Panc1 (cell line): ENCODE measurements at regions not wholly inside any gene's neighbourhood (a gene's known extent, or its start where the extent isn't known, plus 50 kb on each side); places are given as distances from the start of the nearest gene placed in this dataset.

Experiments
- ATAC-seq: fragments of 200-7000 bp; cut with Tn5 transposase; 2 replicates; pipeline ENCODE4 v1.9.1; 2020; ENCODE audit warnings: mild to moderate bottlenecking, moderate library complexity
- BruUV-seq: library from RNA; stranded (reverse); fragments of 400-500 nt; replicated peaks from 2 replicates; lab custom pipeline; 2021; lab: Mats Ljungman, UMichigan
- CTCF ChIA-PET: fragments of 300-600 bp; sonication (Branson Sonifier 250); formaldehyde crosslinking; loops from one replicate; lab custom pipeline; 2022; ENCODE audit warnings: antibody characterized with exemption; lab: Charles Lee
- POLR2A ChIA-PET: fragments of 300-600 bp; sonication (Branson Sonifier 250); formaldehyde crosslinking; loops from one replicate; lab custom pipeline; 2022; ENCODE audit warnings: antibody characterized with exemption; lab: Charles Lee
- DNase-seq: peaks from one replicate; pipeline ENCODE4 v3.0.0-alpha.2; 2010; ENCODE audit warnings: low read depth, low spot score
- H3K27ac ChIP-seq: 2 replicates; pipeline ENCODE4 v1.5.1; 2011; ENCODE audit warnings: mild to moderate bottlenecking, low read length, inconsistent platforms
- H3K27me3 ChIP-seq: fragments of 200-500 bp; sonication (Bioruptor generic); 2 replicates; pipeline ENCODE4 v1.6.0; 2014; ENCODE audit warnings: low read length, inconsistent platforms; ENCODE audit not compliant: control insufficient read depth, insufficient read depth
- H3K36me3 ChIP-seq: fragments of 200-500 bp; sonication (Bioruptor generic); 2 replicates; pipeline ENCODE4 v1.5.1; 2014; ENCODE audit warnings: inconsistent platforms, mild to moderate bottlenecking, low read length, moderate library complexity; ENCODE audit not compliant: control insufficient read depth, insufficient read depth
- H3K4me1 ChIP-seq: 2 replicates; pipeline ENCODE4 v1.5.1; 2011; ENCODE audit warnings: inconsistent platforms, mild to moderate bottlenecking, low read length, moderate library complexity; ENCODE audit not compliant: control insufficient read depth, insufficient read depth
- H3K4me3 ChIP-seq, 2 experiments: 2 replicates each; pipeline ENCODE4 v1.5.1; 2011 to 2012; ENCODE audit warnings: low read depth in 2 of 2, low read length in 2 of 2, mild to moderate bottlenecking in 2 of 2, inconsistent platforms in 1 of 2, moderate library complexity in 1 of 2
- H3K9me3 ChIP-seq: fragments of 200-500 bp; sonication (Bioruptor generic); 2 replicates; pipeline ENCODE4 v1.5.1; 2014; ENCODE audit warnings: low read depth, mild to moderate bottlenecking, inconsistent platforms, low read length, moderate library complexity; ENCODE audit not compliant: control insufficient read depth, insufficient read depth
- CTCF ChIP-seq: fragments of 450-650 bp; IDR thresholded peaks from 2 replicates; pipeline ENCODE4 v1.5.1; 2017; ENCODE audit warnings: mild to moderate bottlenecking
- POLR2AphosphoS5 ChIP-seq: IDR thresholded peaks from 2 replicates; pipeline ENCODE4 v1.6.1; 2012; ENCODE audit warnings: mild to moderate bottlenecking, low read depth, low read length, moderate library complexity
- REST ChIP-seq, 2 experiments: IDR thresholded peaks; 2 replicates each; pipeline ENCODE4 v1.6.1; 2011 to 2012; ENCODE audit warnings: low read depth in 2 of 2, control low read depth in 1 of 2, low read length in 1 of 2, mild to moderate bottlenecking in 1 of 2, moderate library complexity in 1 of 2; ENCODE audit not compliant: insufficient read depth in 1 of 2
- SIN3A ChIP-seq: IDR thresholded peaks from 2 replicates; pipeline ENCODE4 v1.6.1; 2012; ENCODE audit warnings: low read depth, mild to moderate bottlenecking, low read length, moderate library complexity, borderline replicate concordance; ENCODE audit not compliant: insufficient read depth
- TCF7L2 ChIP-seq: IDR thresholded peaks from 2 replicates; pipeline ENCODE4 v1.6.1; 2011; ENCODE audit warnings: mild to moderate bottlenecking, low read depth, low read length, inconsistent platforms
- in situ Hi-C: cut with HindIII; loops from 2 replicates; pipeline ENCODE4 v1.10.0; 2016; ENCODE audit warnings: low sequenced_read_pairs, low pct_unique_long_range_greater_than_20kb
- intact Hi-C: fragments of 100-400 bp; cut with micrococcal nuclease; formaldehyde crosslinking; loops from one replicate; pipeline ENCODE4 v1.10.0; 2022; ENCODE audit not compliant: unreplicated experiment

DNA sequence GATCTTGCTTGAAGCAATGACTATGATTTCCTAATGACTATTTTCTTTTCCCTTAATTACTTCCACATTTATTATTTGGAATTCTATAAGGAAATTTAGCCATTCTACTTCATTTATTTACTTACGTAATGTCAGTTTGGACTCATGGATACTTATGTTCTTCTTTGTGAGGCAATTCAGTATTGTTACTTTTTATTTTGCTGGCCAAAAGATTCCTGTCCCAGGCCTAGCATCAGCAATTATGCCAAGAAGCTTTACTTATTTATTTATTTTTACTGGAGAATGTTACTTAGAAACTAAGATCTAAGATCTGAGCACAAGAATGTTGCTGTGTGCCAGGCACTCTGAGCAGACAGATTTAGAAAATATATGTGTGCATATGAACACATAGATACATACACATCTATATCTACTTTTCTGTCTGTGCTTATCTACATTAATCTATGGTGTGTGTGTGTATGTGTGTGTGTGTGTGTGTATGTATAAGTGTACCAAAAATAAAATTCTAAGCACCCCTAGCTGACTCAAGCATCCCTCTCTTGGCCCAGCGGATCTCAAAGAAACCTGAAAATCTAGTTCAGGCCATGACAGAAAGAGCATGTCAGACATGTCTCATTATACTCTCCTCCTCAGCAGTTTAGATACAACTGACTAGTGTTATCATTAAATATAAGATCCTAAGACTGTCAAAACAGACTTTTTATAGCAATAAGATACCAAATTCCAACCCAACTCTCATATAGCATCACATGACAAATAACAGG, 640.0 kb upstream of the GJE1 start:
- ChIA-PET POLR2A (no interaction called here), CTCF (no interaction called here)
- no TSS peak for BruUV-seq
- Histone ChIP-seq H3K36me3 (no peaks in the 10 kb centered on the region), H3K9me3 (no peaks in the 10 kb centered on the region), H3K4me1 (no peaks in the 10 kb centered on the region; the same call in 1 of the 2 replicates), H3K27ac (no peak overlapping the region), H3K27me3 (no peaks in the 10 kb centered on the region), H3K4me3 (no peak overlapping the region)
- intact Hi-C loops = no loop called here
- TF ChIP-seq POLR2AphosphoS5 = no peak
- TF ChIP-seq TCF7L2 = no peak
- no peak for TF ChIP-seq SIN3A
- TF ChIP-seq REST (IDR thresholded peaks at IDR 0.05; ENCODE audit: insufficient read depth in 1 of 2, low read depth in 2 of 2, low read length in 1 of 2) = no peak
- TF ChIP-seq CTCF = no peak
- ATAC-seq (no peak), DNase-seq (no peak)
- in situ Hi-C loops = no loop called here

GRCh38 chr6:141491684-141492083, 641.0 kb upstream of the GJE1 start:
- no peak for ATAC-seq
- POLR2A ChIA-PET = no interaction called here

More at GRCh38 chr6:141491684-141492083, 641.0 kb upstream of the GJE1 start:
- Histone ChIP-seq H3K9me3 (no peaks in the 10 kb centered on the region), H3K36me3 (no peaks in the 10 kb centered on the region), H3K4me1 (no peaks in the 10 kb centered on the region; the same call in 1 of the 2 replicates), H3K27ac (no peak overlapping the region), H3K27me3 (no peaks in the 10 kb centered on the region), H3K4me3 (no peak overlapping the region)
- in situ Hi-C loops = no loop called here
- intact Hi-C loops = no loop called here
- no peak for DNase-seq
- CTCF ChIA-PET = no interaction called here
- BruUV-seq = no TSS peak
- TF ChIP-seq TCF7L2 (no peak), REST (IDR thresholded peaks at IDR 0.05; ENCODE audit: insufficient read depth in 1 of 2, low read depth in 2 of 2, low read length in 1 of 2) (no peak), POLR2AphosphoS5 (no peak), SIN3A (no peak), CTCF (no peak)
